Stromal cell of bone marrow (primary cell): ENCODE measurements at regions not wholly inside any gene's neighbourhood (a gene's known extent, or its start where the extent isn't known, plus 50 kb on each side); places are given as distances from the start of the nearest gene placed in this dataset.

ENCODE experiments used
- DNase-seq: peaks from one replicate; pipeline ENCODE4 v3.0.0-alpha.2; 2012; ENCODE audit warnings: low read depth

DNA sequence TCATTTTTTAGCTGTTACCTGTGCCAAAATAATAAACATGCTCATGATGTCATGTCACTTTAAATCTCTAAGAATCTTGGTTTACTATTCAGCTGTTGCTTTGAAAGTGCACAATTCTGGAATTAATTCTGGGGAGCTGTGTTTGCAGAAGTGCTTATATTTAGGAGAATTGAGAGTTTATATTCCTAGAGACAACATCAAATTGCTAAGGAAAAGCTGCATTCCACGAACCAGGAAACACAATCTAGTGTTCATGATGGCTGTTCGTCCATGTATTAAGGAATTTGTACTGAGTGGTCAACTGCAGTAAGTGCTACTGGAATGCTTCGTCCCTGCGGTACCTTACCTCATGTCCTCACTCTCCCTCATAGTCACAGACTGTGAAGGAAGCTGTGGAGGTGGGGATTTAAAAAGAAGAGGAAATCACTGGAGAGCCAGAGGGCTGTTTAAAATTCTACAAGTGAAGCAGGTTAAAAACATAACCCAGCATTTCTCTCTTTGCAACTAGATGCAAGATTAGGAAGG, 161.0 kb downstream of the TRMT11 start:
- DNase-seq, result no peak

- no peak for DNase-seq
These were observed 162.5 kb downstream of the TRMT11 start for GRCh38 chr6:126148853-126149252.

DNA sequence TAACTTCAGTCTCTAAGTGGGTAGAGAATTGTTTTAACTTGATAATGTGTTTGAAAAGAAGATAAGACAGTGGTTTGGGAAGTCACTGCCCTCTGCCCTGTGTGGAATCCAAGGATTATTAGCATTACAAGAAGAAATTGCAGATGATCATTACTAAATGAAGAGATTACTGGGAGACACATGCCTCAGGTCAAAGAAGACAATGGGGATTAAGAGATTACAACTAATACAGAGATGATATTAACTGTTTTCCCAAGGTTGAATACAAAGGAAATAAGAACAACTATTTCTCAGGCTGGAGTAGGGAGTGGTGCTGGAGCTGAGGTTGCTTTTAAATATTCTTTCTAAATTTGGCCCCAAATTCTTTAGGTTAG, 166.0 kb downstream of the TRMT11 start:
- DNase-seq, result no peak

DNA sequence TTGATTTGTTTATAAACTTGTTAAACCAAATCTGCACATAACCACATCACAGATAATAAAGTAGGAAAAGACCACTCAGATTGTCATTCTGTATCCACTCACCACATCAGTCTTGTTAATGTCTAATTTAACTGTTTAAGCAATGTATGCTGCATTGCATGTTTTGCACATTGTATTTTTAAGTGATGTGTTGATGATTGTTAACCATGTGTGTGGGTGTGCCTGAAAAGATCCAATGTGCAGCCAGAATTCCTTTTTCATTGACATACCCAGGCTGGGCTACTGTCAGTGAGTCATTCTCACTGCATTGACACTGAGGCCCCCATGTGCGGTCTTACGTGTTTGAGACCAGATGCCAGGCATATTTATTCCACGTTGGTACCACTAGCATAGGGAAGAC, 167.3 kb downstream of the TRMT11 start:
- no peak for DNase-seq

GRCh38 chr6:126156973-126157372, 170.6 kb downstream of the TRMT11 start:
- no peak for DNase-seq

DNA sequence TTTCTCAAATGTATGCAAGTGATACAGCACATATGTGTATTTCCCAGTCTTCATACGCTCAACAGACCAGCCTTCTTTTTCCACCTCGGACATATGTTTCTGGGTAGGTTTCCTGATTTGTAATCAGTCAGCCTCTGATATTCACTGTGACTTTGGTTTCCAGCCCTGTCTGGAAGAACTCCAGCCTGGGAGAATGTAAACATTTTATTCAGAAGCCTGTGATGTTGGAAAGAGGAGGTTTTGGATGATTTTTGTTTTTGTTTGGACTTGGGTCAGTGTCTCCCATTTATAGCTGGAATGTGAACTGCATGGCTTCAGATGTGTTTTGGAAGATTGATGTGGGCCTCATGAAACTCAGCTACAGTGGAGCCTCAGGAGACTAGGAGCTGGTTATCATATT, 172.2 kb upstream of the CENPW start:
- no peak for DNase-seq

- DNase-seq, result no peak
These were observed 169.5 kb upstream of the CENPW start for GRCh38 chr6:126170433-126170832.

GRCh38 chr6:126170978-126171382, 168.9 kb upstream of the CENPW start:
- no peak for DNase-seq

GRCh38 chr6:126172131-126172530, 167.8 kb upstream of the CENPW start:
- DNase-seq, result no peak

- DNase-seq, result no peak
These were observed 166.7 kb upstream of the CENPW start for GRCh38 chr6:126173265-126173664.

GRCh38 chr6:126174697-126175096, 165.2 kb upstream of the CENPW start:
- no peak for DNase-seq

DNA sequence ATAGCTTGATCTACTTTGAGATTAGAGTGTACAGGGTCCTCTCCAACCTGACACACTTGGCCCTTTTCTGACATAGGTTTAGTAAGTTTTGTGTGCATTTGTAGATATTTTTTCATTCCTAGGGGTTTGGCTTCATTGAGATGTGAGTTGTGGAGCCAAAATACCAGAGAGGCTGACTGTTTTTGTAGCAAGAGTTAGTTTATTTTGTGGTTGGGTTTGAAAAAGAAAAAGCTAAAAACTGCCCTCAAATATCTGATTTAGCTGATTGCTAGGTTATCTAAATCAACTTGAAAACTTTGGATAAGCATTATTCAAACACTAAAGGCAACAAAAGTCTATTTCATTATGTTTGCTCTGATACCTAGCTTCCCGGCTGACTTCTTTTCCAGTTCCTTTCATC, 164.7 kb upstream of the CENPW start:
- no peak for DNase-seq

- DNase-seq, result no peak
These were observed 163.6 kb upstream of the CENPW start for GRCh38 chr6:126176282-126176681.

DNA sequence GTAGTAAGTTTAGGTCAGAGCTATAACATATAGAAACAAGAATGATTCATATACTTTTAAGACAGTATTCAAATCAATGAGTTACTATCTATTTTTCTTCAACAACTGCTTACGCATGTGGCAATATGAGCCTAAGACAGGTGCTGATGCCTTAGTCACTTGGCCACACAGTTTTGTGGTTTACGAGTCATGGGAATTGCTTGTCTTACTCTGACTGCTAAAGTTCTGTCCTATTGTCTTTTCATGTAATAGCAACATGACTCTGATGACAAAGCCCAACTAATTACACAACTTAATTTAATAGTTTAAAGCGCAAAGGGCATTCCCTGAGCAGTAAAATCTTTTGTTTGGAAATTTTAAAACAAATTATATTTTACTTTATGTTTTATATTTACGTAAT, 159.3 kb upstream of the CENPW start:
- peak; percentile 76 for DNase-seq

DNA sequence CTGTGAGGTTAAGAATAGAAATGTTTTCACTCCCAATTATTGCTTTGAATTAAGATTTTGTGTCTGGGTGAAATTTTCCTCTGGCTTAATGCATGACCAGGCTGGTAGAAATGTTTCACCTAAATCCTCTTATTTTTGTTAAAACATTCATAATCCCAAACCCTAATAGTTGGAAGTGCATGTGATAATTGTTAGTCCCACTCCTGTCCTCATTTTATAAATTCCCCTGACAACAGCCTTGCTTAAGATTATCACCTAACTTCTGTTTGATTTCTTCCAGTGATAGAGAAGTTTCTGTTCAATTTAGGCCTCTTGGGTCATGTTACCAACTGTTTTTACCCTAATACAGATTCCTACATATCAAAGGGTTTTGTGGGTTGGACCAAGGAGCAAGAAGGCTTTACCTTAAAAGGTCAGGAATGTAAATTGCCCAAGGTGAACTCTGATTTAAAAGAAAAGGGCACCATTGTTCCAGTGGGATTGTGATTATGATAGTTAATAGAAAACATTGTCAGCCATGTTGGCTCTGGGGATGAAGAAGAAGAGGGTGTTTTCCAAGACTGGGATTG, 158.7 kb upstream of the CENPW start:
- DNase-seq, result no peak

DNA sequence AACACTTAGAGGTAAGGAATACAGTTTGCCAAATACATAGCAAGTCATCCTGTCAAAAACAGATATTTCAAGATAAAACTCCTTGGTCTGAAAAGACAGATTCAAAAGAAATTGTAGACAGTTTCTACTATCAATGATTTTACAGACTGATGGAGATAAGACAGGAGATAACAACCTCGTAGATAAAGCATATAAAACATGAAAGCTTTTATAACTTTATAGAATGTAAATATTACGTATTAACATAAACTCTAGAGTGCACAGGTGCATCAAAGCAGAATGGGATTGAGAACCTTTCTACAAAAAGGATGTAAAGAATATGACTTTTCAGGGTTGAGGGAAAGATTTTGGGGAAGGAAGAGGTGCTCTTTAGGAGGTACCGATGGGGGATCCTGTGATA, 158.0 kb upstream of the CENPW start:
- no peak for DNase-seq

DNA sequence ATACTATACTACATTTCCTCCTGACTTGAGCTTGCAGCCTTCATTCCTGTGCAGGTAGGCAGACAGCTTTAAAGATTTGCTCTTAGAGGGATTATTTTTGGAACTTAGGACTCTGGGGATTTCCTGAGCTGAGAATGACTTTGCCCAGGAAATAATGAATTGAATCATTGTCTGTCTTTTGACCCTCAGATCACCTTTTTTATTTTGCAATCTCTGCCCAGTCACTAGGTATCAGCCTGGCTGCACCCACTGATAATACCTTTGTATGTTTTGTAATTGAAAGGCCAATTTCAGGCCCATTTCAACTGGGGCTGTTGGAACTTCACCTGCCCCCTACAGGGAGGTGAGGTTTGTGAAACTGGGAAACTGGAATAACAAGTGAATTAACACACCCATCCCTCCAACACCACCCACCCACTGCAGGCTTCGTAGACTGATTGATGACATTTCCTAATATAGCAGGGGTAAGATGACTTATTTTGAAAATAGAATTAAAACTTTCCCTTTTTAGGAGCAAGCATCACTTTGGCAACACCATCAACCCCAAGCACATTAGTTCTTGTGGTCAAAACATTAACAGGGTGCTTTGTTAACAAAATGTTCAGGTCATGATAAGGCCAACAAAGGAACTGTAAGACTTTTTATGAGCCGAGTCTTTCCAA, 157.1 kb upstream of the CENPW start:
- no peak for DNase-seq

DNA sequence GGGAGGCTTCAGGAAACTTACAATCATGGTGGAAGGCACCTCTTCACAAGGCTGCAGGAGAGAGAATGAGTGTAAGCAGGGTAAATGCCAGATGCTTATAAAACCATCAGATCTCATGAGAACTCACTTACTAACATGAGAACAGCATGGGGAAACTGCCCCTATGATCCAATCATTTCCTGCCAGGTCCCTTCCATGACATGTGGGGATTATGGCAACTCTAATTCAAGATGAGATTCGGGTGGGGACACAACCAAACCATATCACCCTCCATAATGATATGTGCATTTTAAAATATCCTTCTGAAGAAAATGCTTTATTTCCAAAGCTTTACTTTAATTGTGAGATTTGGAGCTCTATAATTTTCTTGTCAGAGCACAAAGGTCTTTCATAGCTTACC, 154.1 kb upstream of the CENPW start:
- DNase-seq, result no peak

- DNase-seq, result peak; percentile 72
These were observed 151.5 kb upstream of the CENPW start for GRCh38 chr6:126188279-126188909.

- no peak for DNase-seq
These were observed 144.2 kb upstream of the CENPW start for GRCh38 chr6:126195625-126196236.

- no peak for DNase-seq
These were observed 141.3 kb upstream of the CENPW start for GRCh38 chr6:126198631-126199030.

DNA sequence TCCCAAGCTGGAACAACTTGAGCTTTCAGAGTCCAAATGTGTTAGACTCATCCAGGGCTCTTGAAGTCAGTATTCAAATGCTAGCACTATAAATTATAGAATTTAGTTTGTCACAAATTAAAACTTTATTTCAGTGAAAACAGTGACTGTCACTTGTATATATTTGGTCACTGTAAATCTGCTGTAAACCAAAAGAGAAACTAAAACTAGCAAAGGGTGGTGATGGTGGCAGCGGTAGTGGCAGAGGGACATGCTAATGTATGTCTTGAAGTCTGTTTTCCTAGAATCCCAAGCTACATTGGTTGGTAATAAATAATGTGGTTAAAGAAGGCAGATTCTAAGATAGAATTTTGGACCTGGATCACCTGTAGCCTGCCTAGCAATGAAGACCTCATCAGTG, 140.4 kb upstream of the CENPW start:
- DNase-seq, result no peak

- no peak for DNase-seq
These were observed 137.2 kb upstream of the CENPW start for GRCh38 chr6:126202707-126203106.
